ENCODE measurements at regions not wholly inside any gene's neighbourhood (a gene's known extent, or its start where the extent isn't known, plus 50 kb on each side); places are given as distances from the start of the nearest gene placed in this dataset.
"Not testable (repeated sequence)": the region's sequence is repeated elsewhere in the genome, so short reads cannot be mapped to it uniquely, and the experiment has no call there.

DNA sequence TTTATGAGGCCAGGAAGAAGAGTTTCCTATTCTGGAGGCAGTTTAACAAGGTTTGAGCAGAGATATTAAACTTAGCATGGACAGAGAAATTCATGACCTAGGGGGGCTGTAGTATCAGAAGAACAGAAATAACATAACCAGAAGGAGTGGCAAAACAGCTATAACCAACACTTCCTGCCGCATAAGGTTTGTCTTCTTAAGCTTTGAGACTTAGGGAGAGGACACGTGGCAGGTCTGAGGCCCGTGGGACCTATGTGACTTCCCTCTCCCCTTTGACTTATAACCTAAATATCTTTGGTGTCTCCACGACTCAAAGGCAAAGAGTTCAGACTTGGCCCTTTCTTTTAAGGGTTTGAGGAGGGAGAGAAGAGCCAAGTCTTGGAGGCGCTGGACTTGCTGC is 119.1 kb upstream of the PZP start:
- Histone ChIP-seq H3F3A (ENCODE audit: insufficient read depth, low read length, poor library complexity, severe bottlenecking) (no peaks in the 10 kb centered on the region), H3K4me2 (ENCODE audit: low read length) (no peak overlapping the region), H3K27ac (ENCODE audit: low read length) (no peak overlapping the region), H3K4me3 (ENCODE audit: low read length) (no peak overlapping the region), H3K9me3 (ENCODE audit: low read length) (no peaks in the 10 kb centered on the region), H3K9ac (ENCODE audit: low read length) (no peak overlapping the region), H4K20me1 (ENCODE audit: insufficient read depth) (no peaks in the 10 kb centered on the region), H3K27me3 (ENCODE audit: insufficient read depth, low read depth, low read length) (no peaks in the 10 kb centered on the region), H2AFZ (ENCODE audit: low read depth, low read length) (no peak overlapping the region), H3K9me2 (ENCODE audit: insufficient read depth, low read length) (no peaks in the 10 kb centered on the region), H3K79me2 (replicated peaks; ENCODE audit: insufficient read depth, low read length) (no peaks in the 10 kb centered on the region), H3K36me3 (ENCODE audit: insufficient read depth, low read length) (no peaks in the 10 kb centered on the region)
- TF ChIP-seq SMC3 (conservative IDR thresholded peaks at IDR 0.05; ENCODE audit: poor library complexity), result no peak
- no peak for TF ChIP-seq EP300 (conservative IDR thresholded peaks at IDR 0.05; ENCODE audit: poor library complexity, severe bottlenecking)
- TF ChIP-seq MXI1 (conservative IDR thresholded peaks at IDR 0.05; ENCODE audit: poor library complexity, severe bottlenecking), result no peak
- TF ChIP-seq, protein P1, sequence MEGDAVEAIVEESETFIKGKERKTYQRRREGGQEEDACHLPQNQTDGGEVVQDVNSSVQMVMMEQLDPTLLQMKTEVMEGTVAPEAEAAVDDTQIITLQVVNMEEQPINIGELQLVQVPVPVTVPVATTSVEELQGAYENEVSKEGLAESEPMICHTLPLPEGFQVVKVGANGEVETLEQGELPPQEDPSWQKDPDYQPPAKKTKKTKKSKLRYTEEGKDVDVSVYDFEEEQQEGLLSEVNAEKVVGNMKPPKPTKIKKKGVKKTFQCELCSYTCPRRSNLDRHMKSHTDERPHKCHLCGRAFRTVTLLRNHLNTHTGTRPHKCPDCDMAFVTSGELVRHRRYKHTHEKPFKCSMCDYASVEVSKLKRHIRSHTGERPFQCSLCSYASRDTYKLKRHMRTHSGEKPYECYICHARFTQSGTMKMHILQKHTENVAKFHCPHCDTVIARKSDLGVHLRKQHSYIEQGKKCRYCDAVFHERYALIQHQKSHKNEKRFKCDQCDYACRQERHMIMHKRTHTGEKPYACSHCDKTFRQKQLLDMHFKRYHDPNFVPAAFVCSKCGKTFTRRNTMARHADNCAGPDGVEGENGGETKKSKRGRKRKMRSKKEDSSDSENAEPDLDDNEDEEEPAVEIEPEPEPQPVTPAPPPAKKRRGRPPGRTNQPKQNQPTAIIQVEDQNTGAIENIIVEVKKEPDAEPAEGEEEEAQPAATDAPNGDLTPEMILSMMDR (IDR thresholded peaks at IDR 0.05; ENCODE audit: poor library complexity, severe bottlenecking), result no peak
- no peak for TF ChIP-seq TAF1 (IDR thresholded peaks at IDR 0.05; ENCODE audit: low read depth)
- TF ChIP-seq, protein P2, sequence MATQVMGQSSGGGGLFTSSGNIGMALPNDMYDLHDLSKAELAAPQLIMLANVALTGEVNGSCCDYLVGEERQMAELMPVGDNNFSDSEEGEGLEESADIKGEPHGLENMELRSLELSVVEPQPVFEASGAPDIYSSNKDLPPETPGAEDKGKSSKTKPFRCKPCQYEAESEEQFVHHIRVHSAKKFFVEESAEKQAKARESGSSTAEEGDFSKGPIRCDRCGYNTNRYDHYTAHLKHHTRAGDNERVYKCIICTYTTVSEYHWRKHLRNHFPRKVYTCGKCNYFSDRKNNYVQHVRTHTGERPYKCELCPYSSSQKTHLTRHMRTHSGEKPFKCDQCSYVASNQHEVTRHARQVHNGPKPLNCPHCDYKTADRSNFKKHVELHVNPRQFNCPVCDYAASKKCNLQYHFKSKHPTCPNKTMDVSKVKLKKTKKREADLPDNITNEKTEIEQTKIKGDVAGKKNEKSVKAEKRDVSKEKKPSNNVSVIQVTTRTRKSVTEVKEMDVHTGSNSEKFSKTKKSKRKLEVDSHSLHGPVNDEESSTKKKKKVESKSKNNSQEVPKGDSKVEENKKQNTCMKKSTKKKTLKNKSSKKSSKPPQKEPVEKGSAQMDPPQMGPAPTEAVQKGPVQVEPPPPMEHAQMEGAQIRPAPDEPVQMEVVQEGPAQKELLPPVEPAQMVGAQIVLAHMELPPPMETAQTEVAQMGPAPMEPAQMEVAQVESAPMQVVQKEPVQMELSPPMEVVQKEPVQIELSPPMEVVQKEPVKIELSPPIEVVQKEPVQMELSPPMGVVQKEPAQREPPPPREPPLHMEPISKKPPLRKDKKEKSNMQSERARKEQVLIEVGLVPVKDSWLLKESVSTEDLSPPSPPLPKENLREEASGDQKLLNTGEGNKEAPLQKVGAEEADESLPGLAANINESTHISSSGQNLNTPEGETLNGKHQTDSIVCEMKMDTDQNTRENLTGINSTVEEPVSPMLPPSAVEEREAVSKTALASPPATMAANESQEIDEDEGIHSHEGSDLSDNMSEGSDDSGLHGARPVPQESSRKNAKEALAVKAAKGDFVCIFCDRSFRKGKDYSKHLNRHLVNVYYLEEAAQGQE (IDR thresholded peaks at IDR 0.05; ENCODE audit: borderline replicate concordance), result no peak
- no peak for TF ChIP-seq RAD21 (conservative IDR thresholded peaks at IDR 0.05)
- TF ChIP-seq POLR2AphosphoS5 (IDR thresholded peaks at IDR 0.05), result no peak
- TF ChIP-seq EZH2 (IDR thresholded peaks at IDR 0.05; ENCODE audit: borderline replicate concordance, insufficient read depth, low read length, poor library complexity, severe bottlenecking), result no peak

DNA sequence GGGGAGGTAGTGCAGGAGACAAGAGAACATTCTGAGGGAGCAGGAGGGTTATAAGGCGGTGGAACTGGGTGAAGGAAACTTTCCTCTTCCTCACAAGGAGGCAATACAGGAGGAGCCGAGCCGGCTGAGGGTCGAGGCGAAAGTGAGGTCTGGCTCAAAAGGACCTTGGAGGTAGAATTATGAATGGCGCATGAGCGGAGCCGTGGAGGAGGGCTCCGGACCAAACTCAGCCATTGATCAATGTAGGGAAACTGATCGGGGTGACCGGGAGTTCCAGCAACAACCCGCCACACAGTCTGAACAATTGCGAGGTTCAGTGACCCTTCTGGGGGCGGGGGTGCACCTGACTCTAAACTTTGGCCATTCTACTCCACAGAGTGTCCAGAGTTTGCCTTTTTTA is 118.7 kb upstream of the PZP start:
- not testable (repeated sequence) for H3K79me2 ChIP-seq (replicated peaks; ENCODE audit: insufficient read depth, low read length); H3K9me3 ChIP-seq (ENCODE audit: low read length); H3K4me2 ChIP-seq (ENCODE audit: low read length); H3K27me3 ChIP-seq (ENCODE audit: insufficient read depth, low read depth, low read length); H2AFZ ChIP-seq (ENCODE audit: low read depth, low read length); H3K27ac ChIP-seq (ENCODE audit: low read length); H4K20me1 ChIP-seq (ENCODE audit: insufficient read depth); H3K9me2 ChIP-seq (ENCODE audit: insufficient read depth, low read length); H3F3A ChIP-seq (ENCODE audit: insufficient read depth, low read length, poor library complexity, severe bottlenecking); H3K4me3 ChIP-seq (ENCODE audit: low read length); H3K36me3 ChIP-seq (ENCODE audit: insufficient read depth, low read length); H3K9ac ChIP-seq (ENCODE audit: low read length)

DNA sequence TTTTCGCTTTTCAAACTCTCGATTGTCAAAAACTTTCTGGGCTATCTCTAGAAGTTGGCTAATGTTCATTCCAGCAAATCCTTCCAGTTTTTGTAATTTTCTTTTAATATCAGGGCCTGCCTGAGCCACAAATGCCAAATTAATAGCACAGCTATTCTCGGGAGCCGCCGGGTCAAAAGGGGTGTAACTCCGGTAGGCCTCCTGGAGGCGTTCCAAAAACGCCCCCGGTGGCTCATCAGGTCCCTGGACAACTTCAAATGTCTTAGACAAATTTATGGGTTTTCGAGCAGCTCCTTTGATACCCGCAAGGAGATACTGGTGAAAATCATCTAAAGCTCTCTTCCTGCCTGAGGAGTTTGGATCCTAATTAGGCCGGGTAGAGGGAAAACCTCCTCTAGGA is 117.9 kb upstream of the PZP start:
- H3K79me2 ChIP-seq (replicated peaks; ENCODE audit: insufficient read depth, low read length), result no peaks in the 10 kb centered on the region
- TF ChIP-seq, protein P1 (IDR thresholded peaks at IDR 0.05; ENCODE audit: poor library complexity, severe bottlenecking), result no peak
- TF ChIP-seq, protein P2 (IDR thresholded peaks at IDR 0.05; ENCODE audit: borderline replicate concordance), result no peak
- no peaks in the 10 kb centered on the region for H3K9me3 ChIP-seq (ENCODE audit: low read length)
- H3F3A ChIP-seq (ENCODE audit: insufficient read depth, low read length, poor library complexity, severe bottlenecking), result no peaks in the 10 kb centered on the region
- H4K20me1 ChIP-seq (ENCODE audit: insufficient read depth), result no peaks in the 10 kb centered on the region
- no peak overlapping the region for H3K4me2 ChIP-seq (ENCODE audit: low read length)
- no peak overlapping the region for H3K4me3 ChIP-seq (ENCODE audit: low read length)
- no peak overlapping the region for H2AFZ ChIP-seq (ENCODE audit: low read depth, low read length)
- no peak overlapping the region for H3K27ac ChIP-seq (ENCODE audit: low read length)
- no peak overlapping the region for H3K9ac ChIP-seq (ENCODE audit: low read length)
- H3K9me2 ChIP-seq (ENCODE audit: insufficient read depth, low read length), result no peaks in the 10 kb centered on the region
- H3K36me3 ChIP-seq (ENCODE audit: insufficient read depth, low read length), result no peaks in the 10 kb centered on the region
- no peaks in the 10 kb centered on the region for H3K27me3 ChIP-seq (ENCODE audit: insufficient read depth, low read depth, low read length)
